GM23338 (cell line): ENCODE measurements at regions not wholly inside any gene's neighbourhood (a gene's known extent, or its start where the extent isn't known, plus 50 kb on each side); places are given as distances from the start of the nearest gene placed in this dataset.

Source experiments
- ATAC-seq: fragments of 200-7000 bp; cut with Tn5 transposase; 3 replicates; pipeline ENCODE4 v1.9.1; 2020
- DNase-seq: peaks from one replicate; pipeline ENCODE4 v3.0.0-alpha.2; 2015; ENCODE audit warnings: low spot score
- H2AFZ ChIP-seq: fragments of 200-600 bp; sonication (generic); 2 replicates; pipeline ENCODE4 v1.8.0; 2016; ENCODE audit warnings: antibody characterized with exemption, mild to moderate bottlenecking, moderate library complexity
- H3F3A ChIP-seq: fragments of 200-600 bp; sonication (generic); replicated peaks from 2 replicates; pipeline ENCODE4 v1.8.0; 2017; ENCODE audit warnings: antibody characterized with exemption, mixed run types, low read depth
- H3K27ac ChIP-seq: fragments of 200-600 bp; sonication (generic); 2 replicates; pipeline ENCODE4 v1.6.1; 2016; ENCODE audit warnings: low read depth
- H3K27me3 ChIP-seq: fragments of 200-600 bp; sonication (generic); 2 replicates; pipeline ENCODE4 v1.8.0; 2016; ENCODE audit warnings: mild to moderate bottlenecking, mixed run types, moderate library complexity; ENCODE audit not compliant: insufficient read depth
- H3K36me3 ChIP-seq: fragments of 200-600 bp; sonication (generic); 2 replicates; pipeline ENCODE4 v1.8.0; 2016; ENCODE audit warnings: mild to moderate bottlenecking; ENCODE audit not compliant: insufficient read depth
- H3K4me1 ChIP-seq: fragments of 200-600 bp; sonication (generic); 2 replicates; pipeline ENCODE4 v1.8.0; 2016; ENCODE audit warnings: mild to moderate bottlenecking, moderate library complexity; ENCODE audit not compliant: insufficient read depth
- H3K4me2 ChIP-seq: fragments of 200-600 bp; sonication (generic); 2 replicates; pipeline ENCODE4 v1.7.1; 2017; ENCODE audit warnings: mixed run types
- H3K4me3 ChIP-seq: fragments of 200-600 bp; sonication (generic); 2 replicates; pipeline ENCODE4 v1.6.1; 2016; ENCODE audit warnings: mixed run types
- H3K79me2 ChIP-seq: fragments of 200-600 bp; sonication (generic); replicated peaks from 2 replicates; pipeline ENCODE4 v1.8.0; 2017; ENCODE audit warnings: mild to moderate bottlenecking; ENCODE audit not compliant: insufficient read depth
- H3K9me2 ChIP-seq: fragments of 200-600 bp; sonication (generic); 2 replicates; pipeline ENCODE4 v1.8.0; 2017; ENCODE audit not compliant: insufficient read depth
- H4K20me1 ChIP-seq: fragments of 200-600 bp; sonication (generic); replicated peaks from 2 replicates; pipeline ENCODE4 v1.8.0; 2017; ENCODE audit warnings: mild to moderate bottlenecking; ENCODE audit not compliant: insufficient read depth
- H3K27ac Mint-ChIP-seq: 2 replicates; pipeline ENCODE4 v1.8.0; 2020; ENCODE audit warnings: inconsistent platforms, mild to moderate bottlenecking, moderate library complexity, mixed read lengths
- H3K27me3 Mint-ChIP-seq: 3 replicates; pipeline ENCODE4 v1.8.0; 2022; ENCODE audit warnings: low read depth, mild to moderate bottlenecking, moderate library complexity, mixed read lengths, inconsistent platforms; ENCODE audit not compliant: insufficient read depth, poor library complexity
- H3K36me3 Mint-ChIP-seq: 3 replicates; pipeline ENCODE4 v1.8.0; 2021; ENCODE audit warnings: low read depth, mild to moderate bottlenecking, inconsistent platforms, moderate library complexity, mixed read lengths
- H3K4me1 Mint-ChIP-seq: 3 replicates; pipeline ENCODE4 v1.8.0; 2020; ENCODE audit warnings: mild to moderate bottlenecking, inconsistent platforms, mixed read lengths
- H3K4me3 Mint-ChIP-seq: 3 replicates; pipeline ENCODE4 v1.8.0; 2021; ENCODE audit warnings: moderate library complexity, mild to moderate bottlenecking, inconsistent platforms, mixed read lengths
- H3K9me3 Mint-ChIP-seq: 3 replicates; pipeline ENCODE4 v1.8.0; 2020; ENCODE audit warnings: moderate library complexity, mild to moderate bottlenecking, inconsistent platforms, mixed read lengths
- CREB1 ChIP-seq: fragments of 250-450 bp; sonication (Bioruptor Pico); IDR thresholded peaks from 2 replicates; pipeline ENCODE4 v1.5.0; 2020; ENCODE audit warnings: low read depth, mild to moderate bottlenecking, moderate library complexity
- CTCF ChIP-seq, 2 experiments: fragments of 200-600 bp in 1 of 2; sonication (generic) in 1 of 2; conservative IDR thresholded peaks; 2 replicates each; pipeline versions ENCODE4 v1.5.1 to v1.6.1; 2016 to 2017; ENCODE audit warnings: antibody characterized with exemption in 2 of 2, low read depth in 2 of 2, mild to moderate bottlenecking in 2 of 2, moderate library complexity in 1 of 2
- ETS1 ChIP-seq: IDR thresholded peaks from 2 replicates; pipeline ENCODE4 v1.6.1; 2016; ENCODE audit warnings: antibody characterized with exemption
- EZH2 ChIP-seq: fragments of 200-600 bp; sonication (generic); IDR thresholded peaks from one replicate; pipeline ENCODE4 v1.8.0; 2017; ENCODE audit warnings: antibody characterized with exemption, mild to moderate bottlenecking, low read depth; ENCODE audit not compliant: unreplicated experiment
- EZH2phosphoT487 ChIP-seq: fragments of 200-600 bp; sonication (generic); IDR thresholded peaks from one replicate; pipeline ENCODE4 v1.8.1; 2018; ENCODE audit warnings: antibody characterized with exemption; ENCODE audit not compliant: unreplicated experiment
- JUNB ChIP-seq: IDR thresholded peaks from one replicate; pipeline ENCODE4 v1.6.1; 2016; ENCODE audit warnings: antibody characterized with exemption; ENCODE audit not compliant: unreplicated experiment
- NANOG ChIP-seq: IDR thresholded peaks from 2 replicates; pipeline ENCODE4 v1.6.1; 2016; ENCODE audit warnings: antibody characterized with exemption, borderline replicate concordance
- POLR2AphosphoS5 ChIP-seq: IDR thresholded peaks from 2 replicates; pipeline ENCODE4 v1.6.1; 2016; ENCODE audit warnings: antibody characterized with exemption, low read depth
- REST ChIP-seq: IDR thresholded peaks from one replicate; pipeline ENCODE4 v1.6.1; 2018; ENCODE audit warnings: antibody characterized with exemption; ENCODE audit not compliant: unreplicated experiment
- STAT1 ChIP-seq: IDR thresholded peaks from one replicate; pipeline ENCODE4 v1.6.1; 2016; ENCODE audit warnings: antibody characterized with exemption; ENCODE audit not compliant: unreplicated experiment
- ZNF114 ChIP-seq: fragments of 250-450 bp; sonication (Bioruptor Pico); IDR thresholded peaks from 2 replicates; pipeline ENCODE4 v1.5.0; 2020; ENCODE audit warnings: mild to moderate bottlenecking, moderate library complexity
- ZNF331 ChIP-seq: fragments of 250-450 bp; sonication (Bioruptor Pico); IDR thresholded peaks from 2 replicates; pipeline ENCODE4 v1.5.0; 2020; ENCODE audit warnings: low read depth, mild to moderate bottlenecking, moderate library complexity

- no peak for TF ChIP-seq CTCF (conservative IDR thresholded peaks at IDR 0.05; ENCODE audit: low read depth in 2 of 2)
- no peak for TF ChIP-seq STAT1
- no peak for TF ChIP-seq CREB1 (CRISPR knock-in tag)
- no peak for TF ChIP-seq ZNF114 (CRISPR knock-in tag)
- TF ChIP-seq ETS1, result no peak
- no peak for TF ChIP-seq JUNB
- TF ChIP-seq EZH2, result no peak
- TF ChIP-seq REST, result no peak
- TF ChIP-seq EZH2phosphoT487, result no peak
- no peak for TF ChIP-seq NANOG
- TF ChIP-seq POLR2AphosphoS5, result no peak
These were observed 255.7 kb downstream of the DSEL start (continued) for GRCh38 chr18:67260841-67261240.

- no peak overlapping the region for H3K4me3 Mint-ChIP-seq
- Histone ChIP-seq H2AFZ (no peak overlapping the region), H3K4me1 (no peaks in the 10 kb centered on the region), H3K27ac (no peak overlapping the region), H3K36me3 (no peaks in the 10 kb centered on the region), H3K27me3 (no peaks in the 10 kb centered on the region), H4K20me1 (no peaks in the 10 kb centered on the region), H3K4me2 (no peak overlapping the region), H3K79me2 (no peaks in the 10 kb centered on the region), H3K4me3 (no peak overlapping the region), H3K9me2 (no peaks in the 10 kb centered on the region), H3F3A (no peaks in the 10 kb centered on the region)
- DNase-seq (no peak), ATAC-seq (no peak)
- H3K27ac Mint-ChIP-seq, result no peak overlapping the region
- H3K9me3 Mint-ChIP-seq, result no peaks in the 10 kb centered on the region
- no peaks in the 10 kb centered on the region for H3K36me3 Mint-ChIP-seq
- no peaks in the 10 kb centered on the region for H3K27me3 Mint-ChIP-seq
- H3K4me1 Mint-ChIP-seq, result no peaks in the 10 kb centered on the region
- TF ChIP-seq STAT1, result no peak
- no peak for TF ChIP-seq ZNF114 (CRISPR knock-in tag)
- TF ChIP-seq ETS1, result no peak
- TF ChIP-seq POLR2AphosphoS5, result no peak
- TF ChIP-seq EZH2, result no peak
- TF ChIP-seq REST, result no peak
- TF ChIP-seq NANOG, result no peak
- TF ChIP-seq ZNF331 (CRISPR knock-in tag), result no peak
These were observed 265.6 kb downstream of the DSEL start for GRCh38 chr18:67250776-67251424.
